ES-I3 (cell line): ENCODE measurements at regions not wholly inside any gene's neighbourhood (a gene's known extent, or its start where the extent isn't known, plus 50 kb on each side); places are given as distances from the start of the nearest gene placed in this dataset.

Experiments
- H3K36me3 ChIP-seq: 2 replicates; pipeline ENCODE4 v1.6.1; 2013; ENCODE audit warnings: mild to moderate bottlenecking, low read length, control low read depth, moderate library complexity; ENCODE audit not compliant: insufficient read depth
- H3K4me1 ChIP-seq: 2 replicates; pipeline ENCODE4 v1.6.1; 2013; ENCODE audit warnings: mild to moderate bottlenecking, control low read depth, low read length; ENCODE audit not compliant: insufficient read depth
- H3K9ac ChIP-seq: 2 replicates; pipeline ENCODE4 v1.6.1; 2013; ENCODE audit warnings: low read depth, mild to moderate bottlenecking, low read length, moderate library complexity
- H3K9me3 ChIP-seq: 2 replicates; pipeline ENCODE4 v1.6.1; 2013; ENCODE audit warnings: mild to moderate bottlenecking, low read length, moderate library complexity; ENCODE audit not compliant: control insufficient read depth, insufficient read depth

GRCh38 chr12:93061473-93062419 is 132.7 kb upstream of the EEA1 start:
- H3K4me1 ChIP-seq: 0 out of 2 replicates have a peak, but pooled peaks cover 7% of the 10 kb centered on the region
- H3K36me3 ChIP-seq: no peaks in the 10 kb centered on the region
- H3K9me3 ChIP-seq: no peaks in the 10 kb centered on the region
- no peak overlapping the region for H3K9ac ChIP-seq

GRCh38 chr12:93065896-93066295 is 136.8 kb upstream of the EEA1 start:
- Histone ChIP-seq H3K9me3 (no peaks in the 10 kb centered on the region), H3K9ac (no peak overlapping the region), H3K4me1 (0 out of 2 replicates have a peak, but pooled peaks cover 5% of the 10 kb centered on the region), H3K36me3 (no peaks in the 10 kb centered on the region)

GRCh38 chr12:93072340-93072739 is 143.2 kb upstream of the EEA1 start:
- Histone ChIP-seq H3K9ac (no peak overlapping the region), H3K36me3 (no peaks in the 10 kb centered on the region), H3K9me3 (no peaks in the 10 kb centered on the region), H3K4me1 (no peaks in the 10 kb centered on the region)

- Histone ChIP-seq H3K4me1 (0 out of 2 replicates have a peak, but pooled peaks cover 5% of the 10 kb centered on the region), H3K9ac (no peak overlapping the region), H3K36me3 (no peaks in the 10 kb centered on the region), H3K9me3 (no peaks in the 10 kb centered on the region)
Measured at GRCh38 chr12:93073324-93073723, 144.2 kb upstream of the EEA1 start.

GRCh38 chr12:93078059-93078458 is 149.0 kb upstream of the EEA1 start:
- no peak overlapping the region for H3K9ac ChIP-seq
- no peaks in the 10 kb centered on the region for H3K36me3 ChIP-seq
- peaks cover 34% of the 10 kb centered on the region for H3K4me1 ChIP-seq
- H3K9me3 ChIP-seq: 0 out of 2 replicates have a peak, but pooled peaks cover 2% of the 10 kb centered on the region

GRCh38 chr12:93078577-93078976 is 149.5 kb upstream of the EEA1 start:
- no peak overlapping the region for H3K9ac ChIP-seq
- H3K36me3 ChIP-seq: no peaks in the 10 kb centered on the region
- peaks cover 34% of the 10 kb centered on the region for H3K4me1 ChIP-seq
- H3K9me3 ChIP-seq: 0 out of 2 replicates have a peak, but pooled peaks cover 2% of the 10 kb centered on the region

GRCh38 chr12:93079271-93079670 is 150.2 kb upstream of the EEA1 start:
- 0 out of 2 replicates have a peak, but pooled peaks cover 2% of the 10 kb centered on the region for H3K9me3 ChIP-seq
- H3K9ac ChIP-seq: no peak overlapping the region
- no peaks in the 10 kb centered on the region for H3K36me3 ChIP-seq
- peaks cover 34% of the 10 kb centered on the region for H3K4me1 ChIP-seq

- Histone ChIP-seq H3K36me3 (no peaks in the 10 kb centered on the region), H3K9ac (peak overlapping the region; percentile 4; the same call in 1 of the 2 replicates), H3K4me1 (peaks cover 34% of the 10 kb centered on the region), H3K9me3 (0 out of 2 replicates have a peak, but pooled peaks cover 2% of the 10 kb centered on the region)
Measured at GRCh38 chr12:93079976-93080375, 150.9 kb upstream of the EEA1 start.

- no peaks in the 10 kb centered on the region for H3K36me3 ChIP-seq
- H3K9me3 ChIP-seq: 0 out of 2 replicates have a peak, but pooled peaks cover 2% of the 10 kb centered on the region
- peak overlapping the region; percentile 4; the same call in 1 of the 2 replicates for H3K9ac ChIP-seq
- peaks cover 34% of the 10 kb centered on the region for H3K4me1 ChIP-seq
Measured at GRCh38 chr12:93080452-93080851, 151.4 kb upstream of the EEA1 start.

GRCh38 chr12:93080994-93081809 is 152.1 kb upstream of the EEA1 start:
- Histone ChIP-seq H3K36me3 (no peaks in the 10 kb centered on the region), H3K4me1 (peaks cover 34% of the 10 kb centered on the region), H3K9ac (peak overlapping the region; percentile 4; the same call in 1 of the 2 replicates), H3K9me3 (0 out of 2 replicates have a peak, but pooled peaks cover 7% of the 10 kb centered on the region)

- no peaks in the 10 kb centered on the region for H3K36me3 ChIP-seq
- H3K9me3 ChIP-seq: peaks cover 11% of the 10 kb centered on the region; the same call in 1 of the 2 replicates
- H3K4me1 ChIP-seq: peaks cover 34% of the 10 kb centered on the region
- no peak overlapping the region for H3K9ac ChIP-seq
Measured at GRCh38 chr12:93081810-93082165, 152.7 kb upstream of the EEA1 start.

GRCh38 chr12:93085383-93086287 is 156.5 kb upstream of the EEA1 start:
- Histone ChIP-seq H3K4me1 (peaks cover 7% of the 10 kb centered on the region; the same call in 1 of the 2 replicates), H3K9me3 (peaks cover 11% of the 10 kb centered on the region; the same call in 1 of the 2 replicates), H3K36me3 (no peaks in the 10 kb centered on the region), H3K9ac (no peak overlapping the region)

- no peaks in the 10 kb centered on the region for H3K36me3 ChIP-seq
- H3K4me1 ChIP-seq: peaks cover under 1% of the 10 kb centered on the region; the same call in 1 of the 2 replicates
- peaks cover 11% of the 10 kb centered on the region; the same call in 1 of the 2 replicates for H3K9me3 ChIP-seq
- no peak overlapping the region for H3K9ac ChIP-seq
Measured at GRCh38 chr12:93086288-93086727, 157.2 kb upstream of the EEA1 start.
